ENCODE measurements at regions not wholly inside any gene's neighbourhood (a gene's known extent, or its start where the extent isn't known, plus 50 kb on each side); places are given as distances from the start of the nearest gene placed in this dataset.

DNA sequence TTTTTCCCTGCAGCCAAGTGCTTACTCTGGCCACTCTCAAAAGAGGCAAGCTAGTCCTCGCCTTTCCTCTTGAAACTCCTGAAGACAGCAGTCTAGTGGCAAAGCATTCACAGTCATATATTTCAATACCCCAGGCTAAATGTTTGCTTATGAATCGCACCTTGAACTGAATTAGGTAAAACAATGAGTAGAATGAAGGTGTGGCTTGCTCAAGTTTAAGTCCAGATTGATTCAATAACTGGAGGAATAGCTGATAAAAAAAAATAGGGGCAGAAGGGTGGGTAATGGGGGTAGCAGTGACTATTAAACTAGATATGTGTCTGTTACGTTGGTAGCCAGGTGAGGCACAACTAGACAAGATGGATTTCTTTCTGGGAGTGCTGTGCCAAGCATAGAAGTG, 88.2 kb upstream of the EPB41L3 start:
- no peak for DNase-seq

DNA sequence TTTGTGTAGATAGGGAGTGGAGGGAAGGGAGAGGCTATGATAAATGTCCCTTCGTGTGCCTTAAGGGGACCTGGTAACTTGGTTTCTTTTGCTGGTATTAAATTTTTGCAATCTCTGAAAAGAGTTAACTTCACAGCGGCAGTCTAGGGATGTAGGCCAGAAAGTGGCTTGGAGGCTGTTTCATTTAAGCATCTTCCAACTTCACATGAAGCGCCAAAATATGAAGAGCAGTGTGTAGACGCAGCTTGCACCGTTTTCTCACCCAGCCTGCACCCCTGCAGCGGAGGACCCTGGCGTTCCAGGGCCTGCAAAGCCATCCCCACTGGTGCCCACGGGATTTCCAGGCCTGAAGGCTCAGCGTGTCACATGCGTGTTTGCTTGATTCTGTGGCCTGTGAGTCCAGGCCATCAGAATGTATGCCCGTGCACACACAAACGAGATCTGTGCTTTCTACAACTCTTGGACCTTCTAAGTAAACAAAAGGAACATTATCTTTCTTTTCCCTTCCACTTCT, 87.2 kb upstream of the EPB41L3 start:
- DNase-seq: no peak

DNA sequence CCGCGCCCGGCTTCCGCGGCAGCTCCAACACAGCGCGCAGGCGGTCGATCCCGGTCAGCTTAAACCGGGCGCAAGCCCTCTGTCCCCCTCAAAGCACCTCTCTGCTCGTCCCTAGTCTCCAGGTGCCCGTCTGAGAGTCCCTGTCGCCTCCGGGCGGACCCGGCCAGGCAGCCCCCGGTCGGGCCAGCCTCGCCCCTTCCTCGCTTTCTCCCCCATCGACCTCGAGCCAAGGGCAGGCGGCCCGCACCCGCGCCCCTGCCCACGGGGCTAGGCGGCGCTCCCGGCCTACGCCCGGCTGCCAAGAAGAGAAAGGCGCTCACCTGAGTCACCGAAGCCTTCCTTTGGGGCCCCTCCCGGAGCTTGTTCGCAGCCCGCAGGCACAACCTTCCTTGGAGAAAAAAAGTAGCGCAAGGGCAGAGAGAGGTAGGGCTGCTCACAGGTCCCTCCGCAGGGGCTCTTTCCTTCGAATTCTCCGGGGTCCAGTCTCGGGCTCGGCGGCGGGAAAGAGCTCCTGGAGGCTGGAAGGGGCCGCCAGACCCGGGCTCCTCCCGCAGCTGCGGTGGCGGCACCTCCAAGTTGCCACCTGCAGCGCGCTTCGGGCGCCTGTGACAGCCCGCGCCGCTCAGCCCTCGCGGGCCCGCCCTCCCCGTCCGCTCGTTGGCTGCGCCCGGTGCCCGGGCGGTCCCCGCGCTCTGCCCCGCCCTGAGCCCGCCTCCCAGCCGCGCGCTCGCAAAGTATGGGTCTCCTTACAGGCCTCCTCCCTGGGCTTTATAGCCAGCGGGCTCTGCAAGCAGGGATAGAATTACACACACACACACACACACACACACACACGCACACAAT, 86.5 kb upstream of the EPB41L3 start:
- peak; percentile 62 for DNase-seq

DNA sequence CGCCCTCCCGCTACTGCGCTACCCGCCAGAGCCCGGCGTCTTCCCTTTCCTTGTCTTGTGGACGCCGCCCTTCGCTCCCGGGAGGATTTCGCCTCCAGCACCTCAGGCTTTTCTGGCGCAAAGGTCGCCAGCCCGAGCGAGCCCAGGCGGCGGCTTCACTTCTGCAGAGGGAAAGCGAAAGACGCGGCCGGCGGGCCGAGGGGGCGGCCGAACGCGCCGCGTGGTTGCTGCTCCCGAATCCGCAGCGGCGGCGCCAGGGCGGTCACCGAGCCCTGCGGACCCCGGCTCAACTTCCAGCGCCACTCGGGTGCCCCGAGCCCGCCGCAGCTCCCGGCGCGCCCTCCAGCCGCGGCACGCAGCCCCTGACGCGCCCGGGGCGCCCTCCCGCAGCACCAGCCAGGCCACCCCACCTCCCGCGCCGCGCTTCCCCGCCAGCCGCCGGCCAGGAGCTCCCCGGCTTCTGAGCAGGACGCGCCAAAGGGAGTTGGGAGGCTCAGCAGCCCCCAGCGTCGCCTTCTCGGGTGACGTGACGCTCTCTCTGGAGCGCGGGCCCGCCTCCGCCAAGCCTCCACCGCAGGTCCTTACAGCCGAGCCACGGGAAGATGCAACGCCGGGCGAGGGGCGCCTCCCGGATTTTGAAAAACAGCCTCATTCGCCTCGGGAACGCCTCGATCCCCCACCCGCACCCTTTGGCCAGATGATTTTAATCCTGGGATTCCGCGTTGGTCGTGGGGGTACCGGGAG, 84.9 kb upstream of the EPB41L3 start:
- DNase-seq: peak; percentile 22

DNA sequence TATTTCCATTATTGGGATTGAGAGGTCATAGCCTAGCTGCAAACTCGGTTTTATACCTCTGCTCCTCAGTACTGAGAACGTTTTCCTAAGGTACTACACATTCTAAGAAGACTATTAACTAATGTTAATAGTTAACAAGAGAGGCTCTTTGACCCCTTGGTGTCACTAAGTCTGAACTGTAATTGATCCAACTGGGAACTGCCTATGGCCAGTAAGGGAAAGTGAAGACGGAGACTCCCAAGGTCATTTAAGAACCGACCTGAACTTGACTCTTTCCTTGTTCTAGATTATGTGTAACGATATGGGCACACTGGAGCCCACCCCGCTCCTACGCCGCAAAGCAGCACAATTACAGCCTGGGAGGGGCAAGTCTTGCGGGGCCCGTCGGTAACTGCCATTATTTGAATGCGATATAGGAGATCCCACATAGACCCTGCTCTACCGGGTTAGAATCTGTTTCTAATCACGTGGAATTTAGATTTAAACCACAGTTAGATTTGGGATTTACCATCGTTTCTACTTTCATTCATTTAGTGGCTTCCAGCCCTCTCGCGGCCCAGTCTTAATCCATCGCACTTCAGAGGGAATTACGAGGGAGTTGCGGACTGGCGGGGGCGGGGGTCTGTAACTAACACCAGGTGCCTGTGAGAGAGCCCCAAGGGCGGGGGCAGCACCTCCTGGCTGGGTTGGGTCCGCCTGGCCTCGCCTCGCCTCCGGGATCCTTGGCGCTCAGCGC, 84.1 kb upstream of the EPB41L3 start:
- DNase-seq: no peak

DNA sequence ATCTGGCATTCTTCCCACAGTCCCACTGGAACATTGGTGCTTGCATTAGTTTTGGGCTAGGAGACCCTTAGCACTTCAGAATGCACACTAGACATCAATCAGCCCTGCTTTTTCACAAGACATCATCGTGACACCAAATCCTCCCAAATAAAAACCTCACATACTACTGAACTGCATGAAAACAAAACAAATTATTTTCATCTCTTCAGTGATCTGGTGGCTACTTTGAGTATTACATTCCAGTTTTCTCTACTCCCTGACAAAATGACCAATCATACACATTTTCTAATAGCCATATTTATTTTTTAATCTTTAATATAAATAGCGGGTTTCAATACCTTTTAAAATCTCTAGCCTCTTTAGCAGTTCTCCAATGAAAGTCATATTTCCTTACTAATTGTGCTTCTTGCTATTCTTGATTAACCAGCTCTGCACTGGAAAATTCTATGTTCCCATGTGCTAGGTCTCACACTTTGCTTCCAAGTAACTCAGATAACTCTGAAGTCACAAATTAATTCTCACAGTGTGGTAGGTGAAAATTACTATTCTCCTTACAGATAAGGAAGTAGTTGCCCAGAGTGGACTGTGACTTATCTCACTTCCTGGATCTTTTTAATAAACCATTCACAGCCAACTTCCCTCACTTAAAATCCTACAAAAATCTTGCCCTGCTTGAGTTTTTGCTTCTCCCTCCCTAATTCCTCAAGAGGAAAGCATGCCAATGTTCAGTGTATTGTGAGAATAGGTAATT, 82.5 kb upstream of the EPB41L3 start:
- no peak for DNase-seq

DNA sequence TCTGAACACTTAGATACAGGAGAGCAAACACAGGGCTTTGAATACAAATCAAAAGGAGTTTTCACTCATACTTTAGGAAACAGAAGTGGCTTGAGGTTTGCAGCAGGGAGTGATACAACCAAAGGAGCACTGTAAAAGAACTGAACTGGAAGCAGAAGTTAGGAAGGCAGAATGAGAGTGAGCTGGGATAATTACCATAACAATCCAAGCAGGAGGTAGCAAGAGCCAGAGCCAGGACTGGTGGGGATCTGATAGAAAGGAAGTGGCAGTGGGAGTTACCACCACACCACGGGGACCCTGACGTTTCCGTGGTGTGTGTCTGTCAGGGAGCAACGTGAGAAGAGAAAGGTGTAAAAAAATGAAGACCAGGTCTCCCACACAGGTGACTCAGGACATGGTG, 81.3 kb upstream of the EPB41L3 start:
- DNase-seq: no peak

DNA sequence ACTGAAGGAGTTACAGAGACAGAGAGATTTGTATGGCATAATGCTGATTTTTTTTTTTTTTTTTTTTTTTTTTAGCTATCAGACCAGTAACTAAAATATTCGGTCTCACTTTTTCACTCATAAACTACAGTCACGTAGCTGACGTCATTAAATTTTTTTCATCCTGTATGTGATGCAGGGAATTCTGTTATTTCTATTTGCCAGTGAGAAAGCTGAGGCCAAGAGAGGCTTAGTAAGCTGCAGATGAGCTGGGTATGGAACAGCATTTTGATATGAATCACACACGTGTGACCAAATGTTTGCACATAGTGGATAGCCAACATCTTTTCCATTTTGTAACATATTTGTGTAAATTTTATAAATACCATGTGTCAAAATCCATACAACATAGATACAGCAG, 79.1 kb upstream of the EPB41L3 start:
- no peak for DNase-seq

DNA sequence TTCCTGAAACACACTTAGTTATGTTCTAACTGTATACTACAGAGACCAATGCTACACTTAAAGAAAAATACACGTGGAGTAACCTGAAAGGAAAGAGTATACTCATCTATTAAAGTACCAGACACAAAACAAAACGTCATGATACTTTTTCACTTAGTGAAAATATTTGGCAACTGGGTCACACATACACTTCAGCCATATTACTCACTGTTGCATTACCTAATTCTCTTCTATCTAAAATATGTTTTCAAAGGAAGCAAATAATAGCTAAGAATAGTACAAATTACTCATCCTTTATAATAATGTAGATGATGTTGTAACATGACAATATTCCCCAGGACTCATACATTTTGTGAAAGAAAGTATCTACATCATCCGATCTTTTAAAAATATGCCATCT, 76.5 kb upstream of the EPB41L3 start:
- no peak for DNase-seq

DNA sequence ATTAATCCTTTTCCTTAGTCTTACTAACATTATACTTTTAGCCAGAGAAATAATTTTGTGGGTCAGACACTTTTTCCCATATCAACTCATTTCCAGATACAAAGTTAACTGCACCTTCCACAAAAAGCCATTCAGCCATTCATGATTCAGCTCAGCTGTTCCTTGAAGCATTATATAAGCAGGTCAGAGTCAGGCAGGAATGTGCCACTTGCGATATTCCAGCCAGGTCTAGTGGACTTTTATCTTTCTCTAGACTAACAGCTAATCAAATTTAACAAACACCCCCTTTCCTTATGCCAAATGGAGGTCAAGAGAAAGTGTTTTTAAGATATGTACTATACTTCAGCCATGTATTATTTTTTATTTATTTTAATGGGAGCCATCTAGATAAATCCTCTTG, 75.6 kb upstream of the EPB41L3 start:
- DNase-seq: no peak

DNA sequence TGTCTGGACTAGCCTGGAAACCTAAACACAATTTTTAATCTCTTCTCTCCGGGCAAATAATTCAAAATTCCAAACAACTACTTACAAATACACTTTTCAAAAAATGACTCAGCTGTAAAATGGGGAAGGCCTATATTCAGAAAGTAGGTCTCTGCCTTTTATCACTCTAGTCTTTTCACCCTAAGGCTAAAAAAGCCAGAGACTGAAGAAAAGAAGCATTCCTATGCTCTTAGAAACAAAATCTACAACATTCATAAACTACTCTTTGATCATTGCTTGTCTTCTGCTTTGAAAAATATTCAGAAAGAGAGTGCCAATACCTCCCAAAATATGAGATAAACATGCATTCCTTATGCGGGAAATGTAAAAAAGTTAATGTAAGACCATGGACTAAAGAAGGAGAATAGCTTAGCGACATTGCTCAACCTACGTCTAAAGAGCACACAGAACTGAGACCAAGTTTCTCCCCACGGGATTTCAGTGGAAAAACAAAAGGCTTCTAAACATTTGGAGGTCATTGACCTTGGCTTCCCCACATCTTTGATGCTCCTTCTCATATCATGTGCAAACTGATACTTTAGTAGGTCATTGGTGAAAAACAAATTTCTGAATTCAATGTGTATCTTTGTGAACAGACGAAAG, 74.4 kb upstream of the EPB41L3 start:
- DNase-seq: no peak

DNA sequence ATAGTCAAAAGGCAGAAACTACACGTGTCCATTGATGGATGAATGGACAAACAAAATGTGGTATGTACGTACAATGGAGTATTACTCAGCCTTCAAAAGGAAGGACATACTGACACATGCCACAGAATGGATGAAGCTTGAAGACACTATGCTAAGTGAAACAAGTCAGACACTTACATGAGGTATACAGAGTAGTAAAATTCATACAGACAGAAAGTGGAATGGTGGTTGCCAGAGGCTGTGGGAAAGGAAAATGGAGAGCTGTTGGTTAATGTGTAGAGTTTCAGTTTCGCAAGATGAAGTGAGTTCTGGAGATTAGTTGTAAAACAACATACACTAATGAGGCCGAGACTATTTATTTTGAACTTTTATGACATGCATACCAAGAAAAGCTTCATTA, 67.4 kb upstream of the EPB41L3 start:
- DNase-seq: no peak

DNA sequence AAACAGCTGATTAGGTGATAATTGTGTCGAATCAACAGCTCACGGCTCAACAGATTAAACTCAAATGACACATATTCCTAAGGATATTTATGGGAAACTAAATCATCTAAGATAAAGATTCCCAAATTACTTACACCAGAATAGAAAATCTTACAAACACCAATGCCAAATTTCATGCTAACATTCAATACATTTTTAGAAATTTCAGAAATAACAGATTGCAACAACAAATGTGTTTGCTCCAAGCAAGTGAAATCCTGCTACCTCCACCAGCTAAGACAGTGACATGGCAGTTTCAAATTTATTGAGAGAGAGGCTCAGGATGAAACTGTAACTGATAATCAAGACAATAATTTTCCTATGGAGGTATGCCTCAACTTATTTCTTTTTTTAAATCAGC, 65.0 kb upstream of the EPB41L3 start:
- no peak for DNase-seq

DNA sequence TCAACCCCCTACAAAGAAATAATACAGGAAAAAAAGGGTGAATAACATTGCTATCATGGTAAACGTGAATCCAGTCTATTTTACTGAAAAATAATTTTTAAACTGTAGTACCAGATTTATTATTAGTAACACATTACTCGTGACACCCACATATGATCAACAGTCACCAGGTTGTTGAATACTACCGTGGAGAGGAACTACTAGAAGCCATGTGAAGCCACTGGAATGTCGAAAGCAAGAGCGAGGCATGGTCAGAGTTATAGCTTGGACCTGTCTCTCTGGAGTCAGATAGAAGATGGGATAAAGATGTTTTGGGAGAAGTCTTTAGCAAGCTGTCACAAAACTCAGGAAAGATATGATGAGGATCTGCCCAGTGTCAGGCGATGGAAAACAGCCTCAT, 63.2 kb upstream of the EPB41L3 start:
- DNase-seq: no peak

DNA sequence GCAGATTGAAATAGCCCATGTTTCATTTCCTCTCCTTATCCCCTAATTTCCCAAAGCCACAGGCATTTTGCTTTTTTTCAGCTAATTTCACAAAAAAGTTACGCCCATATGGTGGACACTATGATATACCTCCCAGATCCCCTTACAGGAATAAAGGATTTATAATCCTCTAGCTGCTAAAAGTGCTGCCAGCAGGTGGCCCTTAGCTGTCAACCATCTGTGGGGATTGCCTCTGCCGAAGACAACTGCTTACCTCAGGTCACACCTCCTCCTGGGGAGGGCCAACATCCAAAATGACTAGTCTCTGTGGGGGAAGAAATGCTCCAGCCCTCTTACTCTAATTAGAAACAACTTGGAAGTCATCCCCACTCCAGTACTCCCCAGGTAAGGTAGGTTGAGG, 61.0 kb upstream of the EPB41L3 start:
- no peak for DNase-seq

DNA sequence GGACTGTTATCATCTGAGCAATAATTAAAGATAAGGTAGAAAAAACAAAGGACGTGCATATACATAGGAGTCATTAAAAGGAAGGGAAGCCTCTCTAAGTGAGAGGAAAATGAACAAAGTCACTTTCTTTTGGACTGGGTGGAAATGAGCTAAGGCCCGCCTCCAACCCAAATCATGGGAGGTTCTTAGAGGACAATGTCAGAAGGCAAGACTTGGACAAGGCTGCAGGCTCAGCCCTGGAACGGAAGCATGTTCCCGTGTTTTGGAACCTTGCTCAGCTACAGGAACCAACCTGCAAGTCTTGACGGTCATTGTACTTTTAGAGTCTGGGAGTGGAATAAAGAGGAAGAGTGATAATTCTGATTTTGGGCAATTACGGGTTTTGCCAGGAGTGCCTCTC, 59.4 kb upstream of the EPB41L3 start:
- no peak for DNase-seq

DNA sequence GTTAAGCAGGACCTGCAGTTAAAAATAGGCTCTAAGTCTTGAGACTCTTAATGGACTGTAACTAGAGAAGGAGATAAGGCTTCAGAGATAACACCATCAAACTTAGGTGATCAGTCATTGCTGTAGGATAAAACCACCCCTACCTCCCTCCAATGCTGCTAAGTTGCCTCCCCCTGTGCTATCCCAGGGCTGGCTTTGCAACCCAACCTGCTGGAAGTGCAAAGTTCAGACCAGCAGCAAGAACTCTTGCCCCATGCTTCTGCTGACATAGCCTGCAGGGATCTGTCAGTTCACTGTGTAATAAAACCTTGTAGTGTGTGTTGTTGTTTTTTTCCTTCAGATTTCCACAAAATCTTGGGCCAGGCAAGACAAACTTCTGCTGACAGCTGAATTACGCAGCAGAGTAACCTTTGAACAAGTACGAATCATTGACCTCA, 57.4 kb upstream of the EPB41L3 start:
- DNase-seq: no peak

DNA sequence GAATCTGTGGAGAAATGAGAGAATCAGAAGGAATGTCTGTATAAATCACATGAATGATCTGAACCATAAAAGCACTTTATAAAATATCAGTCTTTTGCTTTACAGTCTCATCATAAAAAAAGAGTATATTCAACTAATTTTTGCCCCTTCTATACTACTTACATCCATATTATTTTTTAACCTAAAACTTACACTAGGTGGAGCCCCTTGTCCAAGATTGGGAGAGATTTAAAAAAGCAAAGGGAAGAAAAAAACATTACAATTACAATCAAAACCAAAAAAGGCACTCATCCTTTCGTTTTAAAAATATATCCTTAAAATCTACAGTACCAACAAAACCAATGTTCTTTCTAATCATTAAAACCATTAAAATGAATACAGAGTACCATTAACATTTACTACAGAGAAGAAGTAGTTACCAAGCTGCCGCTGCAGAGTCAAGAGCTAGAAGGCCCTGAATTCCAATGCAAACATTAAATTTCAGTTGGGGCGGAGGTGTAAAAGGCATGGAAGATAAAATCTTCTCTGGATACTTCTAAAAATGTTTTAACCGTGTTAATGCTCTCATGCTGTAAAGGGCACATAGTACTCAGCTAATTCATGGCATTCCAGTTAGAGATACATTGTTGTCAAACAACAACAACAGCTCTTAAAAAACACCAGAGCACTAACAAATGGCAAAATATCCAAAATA, 56.7 kb upstream of the EPB41L3 start:
- DNase-seq: no peak

DNA sequence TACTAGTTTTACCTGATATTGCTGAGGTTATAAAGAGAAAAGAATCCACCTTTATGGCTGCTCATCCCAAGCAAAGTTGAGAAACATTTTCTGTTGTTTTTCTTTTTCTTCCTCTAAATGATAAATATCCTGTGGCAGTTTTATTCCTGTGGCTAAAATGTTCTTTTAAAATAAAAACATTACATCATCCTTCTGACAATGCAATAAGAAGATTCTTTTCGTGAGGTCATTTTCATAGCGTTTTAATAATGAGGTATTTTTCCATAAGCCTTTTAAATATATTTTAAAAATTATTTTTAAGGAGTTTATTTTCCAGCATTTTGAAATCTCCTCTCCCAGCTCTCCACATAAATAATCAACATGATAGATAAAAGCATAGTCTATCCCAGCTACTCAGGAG, 52.8 kb upstream of the EPB41L3 start:
- DNase-seq: no peak

Data from kidney glomerular epithelial cell (primary cell).